Erythroblast (primary cell): ENCODE measurements at regions not wholly inside any gene's neighbourhood (a gene's known extent, or its start where the extent isn't known, plus 50 kb on each side); places are given as distances from the start of the nearest gene placed in this dataset.

Experiments
- GATA1 ChIP-seq: IDR thresholded peaks from 2 replicates; pipeline ENCODE4 v1.6.1; 2011; ENCODE audit warnings: low read depth, mild to moderate bottlenecking, control low read depth, low read length, moderate library complexity
- POLR2A ChIP-seq: IDR thresholded peaks from 2 replicates; pipeline ENCODE4 v1.6.1; 2011; ENCODE audit warnings: mild to moderate bottlenecking, low read length

- no peak for TF ChIP-seq POLR2A
- no peak for TF ChIP-seq GATA1
Measured at GRCh38 chr16:77555791-77556190, 121.0 kb upstream of the ADAMTS18 start.
